Activated CD8-positive, alpha-beta T cell treated with anti-CD3 and anti-CD28 coated beads for 36 hours (primary cell): ENCODE measurements at regions not wholly inside any gene's neighbourhood (a gene's known extent, or its start where the extent isn't known, plus 50 kb on each side); places are given as distances from the start of the nearest gene placed in this dataset.

Source experiments
- ATAC-seq: fragments of 200-7000 bp; cut with Tn5 transposase; one replicate; pipeline ENCODE4 v1.10.0; 2021; ENCODE audit warnings: mild to moderate bottlenecking, moderate library complexity
- CTCF ChIA-PET: fragments of 350-600 bp; sonication (Branson Sonifier 250); formaldehyde crosslinking; loops from one replicate; lab custom pipeline; 2021; ENCODE audit warnings: antibody characterized with exemption; lab: Charles Lee
- POLR2A ChIA-PET: fragments of 350-600 bp; sonication (Branson Sonifier 250); formaldehyde crosslinking; loops from one replicate; lab custom pipeline; 2021; ENCODE audit warnings: antibody characterized with exemption; lab: Charles Lee
- DNase-seq: peaks from one replicate; pipeline ENCODE4 v3.0.0-alpha.2; 2020
- H3K27ac Mint-ChIP-seq: one replicate; pipeline ENCODE4 v1.8.0; 2021; ENCODE audit warnings: mild to moderate bottlenecking, mixed read lengths
- H3K27me3 Mint-ChIP-seq: one replicate; pipeline ENCODE4 v1.8.0; 2021; ENCODE audit warnings: mixed read lengths
- H3K36me3 Mint-ChIP-seq: one replicate; pipeline ENCODE4 v1.8.0; 2021; ENCODE audit warnings: low read depth, mixed read lengths
- H3K4me1 Mint-ChIP-seq: one replicate; pipeline ENCODE4 v1.8.0; 2021; ENCODE audit warnings: low read depth, mixed read lengths
- H3K4me3 Mint-ChIP-seq: one replicate; pipeline ENCODE4 v1.8.0; 2021; ENCODE audit warnings: mild to moderate bottlenecking, moderate library complexity, mixed read lengths
- H3K9me3 Mint-ChIP-seq: one replicate; pipeline ENCODE4 v1.8.0; 2021; ENCODE audit warnings: mixed read lengths
- CTCF ChIP-seq: fragments of 200-600 bp; IDR thresholded peaks from one replicate; pipeline ENCODE4 v1.8.0; 2022; ENCODE audit warnings: antibody characterized with exemption, mild to moderate bottlenecking
- intact Hi-C: fragments of 100-400 bp; cut with micrococcal nuclease; formaldehyde crosslinking; loops from one replicate; pipeline ENCODE4 v1.10.0; 2022

GRCh38 chr13:109439813-109440212 lies 346.6 kb downstream of the IRS2 start:
- ChIA-PET CTCF (no interaction called here), POLR2A (no interaction called here)
- Mint-ChIP-seq H3K9me3 (peaks cover 4% of the 10 kb centered on the region), H3K4me1 (no peaks in the 10 kb centered on the region), H3K27me3 (peaks cover 5% of the 10 kb centered on the region), H3K36me3 (no peaks in the 10 kb centered on the region), H3K4me3 (no peak overlapping the region), H3K27ac (no peak overlapping the region)
- intact Hi-C loops = no loop called here
- ATAC-seq (no peak), DNase-seq (no peak)
- TF ChIP-seq CTCF = no peak

- H3K9me3 Mint-ChIP-seq = no peaks in the 10 kb centered on the region
- intact Hi-C loops = no loop called here
- ChIA-PET CTCF (no interaction called here), POLR2A (no interaction called here)
- H3K27me3 Mint-ChIP-seq = peaks cover 5% of the 10 kb centered on the region
- H3K4me1 Mint-ChIP-seq = no peaks in the 10 kb centered on the region
- ATAC-seq (no peak), DNase-seq (no peak)
- H3K4me3 Mint-ChIP-seq = no peak overlapping the region
- H3K36me3 Mint-ChIP-seq = no peaks in the 10 kb centered on the region
- H3K27ac Mint-ChIP-seq = no peak overlapping the region
- no peak for TF ChIP-seq CTCF
Observed at GRCh38 chr13:109436841-109437240, 349.5 kb downstream of the IRS2 start.

GRCh38 chr13:109436055-109436622 lies 350.2 kb downstream of the IRS2 start:
- POLR2A ChIA-PET = no interaction called here
- CTCF ChIA-PET = no interaction called here
- H3K27ac Mint-ChIP-seq = no peak overlapping the region
- H3K4me3 Mint-ChIP-seq = no peak overlapping the region
- intact Hi-C loops = no loop called here
- H3K9me3 Mint-ChIP-seq = no peaks in the 10 kb centered on the region
- ATAC-seq (no peak), DNase-seq (no peak)
- H3K36me3 Mint-ChIP-seq = no peaks in the 10 kb centered on the region
- peaks cover 5% of the 10 kb centered on the region for H3K27me3 Mint-ChIP-seq
- H3K4me1 Mint-ChIP-seq = no peaks in the 10 kb centered on the region
- TF ChIP-seq CTCF = no peak

- H3K9me3 Mint-ChIP-seq = peaks cover 5% of the 10 kb centered on the region
- no peak for TF ChIP-seq CTCF
- no peak overlapping the region for H3K4me3 Mint-ChIP-seq
- intact Hi-C loops = no loop called here
- ATAC-seq = no peak
- DNase-seq = no peak
- CTCF ChIA-PET = interaction anchor here (0.9 kb wide), 1 partner anchor 14 kb away, joined by 3 read pairs; no protein-coding TSS in a partner anchor
- POLR2A ChIA-PET = no interaction called here
- peaks cover 11% of the 10 kb centered on the region for H3K4me1 Mint-ChIP-seq
- no peaks in the 10 kb centered on the region for H3K36me3 Mint-ChIP-seq
- H3K27ac Mint-ChIP-seq = no peak overlapping the region
- peaks cover 11% of the 10 kb centered on the region for H3K27me3 Mint-ChIP-seq
Observed at GRCh38 chr13:109431217-109431616, 355.2 kb downstream of the IRS2 start.

- TF ChIP-seq CTCF = no peak
- POLR2A ChIA-PET = no interaction called here
- ATAC-seq (no peak), DNase-seq (no peak)
- Mint-ChIP-seq H3K27ac (no peak overlapping the region), H3K4me1 (peaks cover 11% of the 10 kb centered on the region), H3K9me3 (peaks cover 5% of the 10 kb centered on the region), H3K4me3 (no peak overlapping the region), H3K36me3 (no peaks in the 10 kb centered on the region), H3K27me3 (peaks cover 9% of the 10 kb centered on the region)
- CTCF ChIA-PET = no interaction called here
- intact Hi-C loops = no loop called here
Observed at GRCh38 chr13:109428146-109428545, 358.2 kb downstream of the IRS2 start.
